Esophagus squamous epithelium (tissue), 5 donors: ENCODE measurements at regions not wholly inside any gene's neighbourhood (a gene's known extent, or its start where the extent isn't known, plus 50 kb on each side); places are given as distances from the start of the nearest gene placed in this dataset.

Experiments used
- DNase-seq: peaks from one replicate; lab custom pipeline; 2025; lab: John Stamatoyannopoulos, UW
- H3K27ac ChIP-seq, 4 donors: fragments of 200-600 bp; sonication (generic); one replicate each; pipeline ENCODE4 v1.5.1; 2016 to 2019; ENCODE audit warnings: mild to moderate bottlenecking in 1 of 4
- H3K27me3 ChIP-seq, 4 donors: fragments of 200-600 bp; sonication (generic); 1 replicate in 3 of 4; 2 replicates in 1 of 4; pipeline versions ENCODE4 v1.5.1 to v1.6.0; 2017 to 2021; ENCODE audit warnings: antibody characterized with exemption in 1 of 4
- H3K36me3 ChIP-seq, 3 donors: fragments of 200-600 bp; sonication (generic); one replicate each; pipeline ENCODE4 v1.5.1; 2016 to 2019
- H3K4me1 ChIP-seq, 3 donors: fragments of 200-600 bp; sonication (generic); one replicate each; pipeline ENCODE4 v1.5.1; 2017 to 2019
- H3K4me3 ChIP-seq, 4 donors: fragments of 200-600 bp; sonication (generic); 1 replicate in 3 of 4; 2 replicates in 1 of 4; pipeline ENCODE4 v1.5.1; 2016 to 2019; ENCODE audit warnings: mild to moderate bottlenecking in 2 of 4, moderate library complexity in 1 of 4
- H3K9me3 ChIP-seq, 3 donors: fragments of 200-600 bp; sonication (generic); one replicate each; pipeline ENCODE4 v1.5.1; 2016 to 2019
- CTCF ChIP-seq, 6 experiments: fragments of 450-650 bp in 4 of 6; fragments of 200-600 bp in 2 of 6; sonication (generic) in 2 of 6; IDR thresholded peaks; one replicate each; pipeline ENCODE4 v1.5.1; 2016 to 2019; ENCODE audit warnings: antibody characterized with exemption in 6 of 6, mild to moderate bottlenecking in 4 of 6, moderate library complexity in 4 of 6
- POLR2A ChIP-seq, 4 donors: fragments of 450-650 bp; IDR thresholded peaks; one replicate each; pipeline ENCODE4 v1.6.1; 2017; ENCODE audit warnings: antibody characterized with exemption in 4 of 4, mild to moderate bottlenecking in 4 of 4, moderate library complexity in 3 of 4
- WGBS, 2 donors: methylation state at CpG; one replicate each; pipeline ENCODE4 v1.1.5; 2018; 5-methylcytosine and 5-hydroxymethylcytosine counted together
- intact Hi-C: fragments of 100-400 bp; cut with DNase I; formaldehyde crosslinking; loops from one replicate; pipeline ENCODE4 v1.15.0; 2022
- donor health status: DM: yes; HTN: yes; CAD: no.

- DNase-seq, result no peak
- H3K4me1 ChIP-seq, result peaks cover 0 to 21% (median 3%) of the 10 kb centered on the region in 3 donors
- intact Hi-C loops, result no loop called here
- H3K27me3 ChIP-seq, result no peaks in the 10 kb centered on the region
- 68 to 72% methylated on average over 5 of the region's 5 CpGs for WGBS, 2 donors
- TF ChIP-seq CTCF (IDR thresholded peaks at IDR 0.05), result no peak
- no peak for TF ChIP-seq POLR2A (IDR thresholded peaks at IDR 0.05)
- H3K4me3 ChIP-seq, result no peak overlapping the region
- no peaks in the 10 kb centered on the region for H3K36me3 ChIP-seq
- H3K9me3 ChIP-seq, result no peaks in the 10 kb centered on the region
- no peak overlapping the region for H3K27ac ChIP-seq
Measured at GRCh38 chr2:60359569-60359968, 193.9 kb downstream of the BCL11A start.

GRCh38 chr2:60358476-60358875 lies 195.0 kb downstream of the BCL11A start:
- no peaks in the 10 kb centered on the region for H3K36me3 ChIP-seq
- TF ChIP-seq POLR2A (IDR thresholded peaks at IDR 0.05), result no peak
- TF ChIP-seq CTCF (IDR thresholded peaks at IDR 0.05), result no peak
- no peak overlapping the region for H3K27ac ChIP-seq
- peaks cover 0 to 32% (median 3%) of the 10 kb centered on the region in 3 donors for H3K4me1 ChIP-seq
- H3K27me3 ChIP-seq, result no peaks in the 10 kb centered on the region
- intact Hi-C loops, result no loop called here
- H3K9me3 ChIP-seq, result no peaks in the 10 kb centered on the region
- 74 to 84% methylated on average over 3 to 4 of the region's 4 CpGs for WGBS, 2 donors
- DNase-seq, result no peak
- no peak overlapping the region for H3K4me3 ChIP-seq

GRCh38 chr2:60357996-60358395 lies 195.5 kb downstream of the BCL11A start:
- 71 to 89% methylated on average over 6 of the region's 6 CpGs for whole genome bisulfite sequencing, 2 donors
- DNase-seq, result no peak

GRCh38 chr2:60356346-60356745 lies 197.1 kb downstream of the BCL11A start:
- 73 to 74% methylated on average over 5 of the region's 5 CpGs for WGBS, 2 donors
- TF ChIP-seq POLR2A (IDR thresholded peaks at IDR 0.05) (no peak), CTCF (IDR thresholded peaks at IDR 0.05) (no peak)
- H3K27ac ChIP-seq, result peak overlapping the region in 3 of 4 donors; percentile 23 to 89 (median 85)
- no peak overlapping the region for H3K4me3 ChIP-seq
- H3K9me3 ChIP-seq, result no peaks in the 10 kb centered on the region
- H3K27me3 ChIP-seq, result no peaks in the 10 kb centered on the region
- intact Hi-C loops, result no loop called here
- no peak for DNase-seq
- H3K4me1 ChIP-seq, result peaks cover 3 to 53% (median 9%) of the 10 kb centered on the region in 3 donors
- no peaks in the 10 kb centered on the region for H3K36me3 ChIP-seq

More at GRCh38 chr2:60357996-60358395, 195.5 kb downstream of the BCL11A start:
- no peak overlapping the region for H3K4me3 ChIP-seq
- no peaks in the 10 kb centered on the region for H3K27me3 ChIP-seq
- H3K9me3 ChIP-seq, result no peaks in the 10 kb centered on the region
- peaks cover 0 to 37% (median 3%) of the 10 kb centered on the region in 3 donors for H3K4me1 ChIP-seq
- no peak overlapping the region for H3K27ac ChIP-seq
- no peak for TF ChIP-seq POLR2A (IDR thresholded peaks at IDR 0.05)
- TF ChIP-seq CTCF (IDR thresholded peaks at IDR 0.05), result no peak
- intact Hi-C loops, result no loop called here
- no peaks in the 10 kb centered on the region for H3K36me3 ChIP-seq

GRCh38 chr2:60355849-60356261 lies 197.6 kb downstream of the BCL11A start:
- TF ChIP-seq CTCF (IDR thresholded peaks at IDR 0.05) (no peak), POLR2A (IDR thresholded peaks at IDR 0.05) (no peak)
- no peaks in the 10 kb centered on the region for H3K36me3 ChIP-seq
- intact Hi-C loops, result no loop called here
- H3K27ac ChIP-seq, result peak overlapping the region in 3 of 4 donors; percentile 76 to 89 (median 85)
- no peak for DNase-seq
- H3K27me3 ChIP-seq, result no peaks in the 10 kb centered on the region
- 42% methylated on average over 4 of the region's 4 CpGs for WGBS, 2 donors
- peaks cover 3 to 55% (median 9%) of the 10 kb centered on the region in 3 donors for H3K4me1 ChIP-seq
- no peaks in the 10 kb centered on the region for H3K9me3 ChIP-seq
- no peak overlapping the region for H3K4me3 ChIP-seq
